Caki2 (cell line): ENCODE measurements at regions not wholly inside any gene's neighbourhood (a gene's known extent, or its start where the extent isn't known, plus 50 kb on each side); places are given as distances from the start of the nearest gene placed in this dataset.
"Not testable (repeated sequence)": the region's sequence is repeated elsewhere in the genome, so short reads cannot be mapped to it uniquely, and the experiment has no call there.

Source experiments
- DNase-seq: peaks from one replicate; pipeline ENCODE4 v3.0.0-alpha.2; 2015; ENCODE audit warnings: low read depth
- in situ Hi-C: cut with HindIII; loops from 2 replicates; pipeline ENCODE4 v1.10.0; 2016; ENCODE audit warnings: low sequenced_read_pairs, low pct_unique_long_range_greater_than_20kb, mixed read lengths

DNA sequence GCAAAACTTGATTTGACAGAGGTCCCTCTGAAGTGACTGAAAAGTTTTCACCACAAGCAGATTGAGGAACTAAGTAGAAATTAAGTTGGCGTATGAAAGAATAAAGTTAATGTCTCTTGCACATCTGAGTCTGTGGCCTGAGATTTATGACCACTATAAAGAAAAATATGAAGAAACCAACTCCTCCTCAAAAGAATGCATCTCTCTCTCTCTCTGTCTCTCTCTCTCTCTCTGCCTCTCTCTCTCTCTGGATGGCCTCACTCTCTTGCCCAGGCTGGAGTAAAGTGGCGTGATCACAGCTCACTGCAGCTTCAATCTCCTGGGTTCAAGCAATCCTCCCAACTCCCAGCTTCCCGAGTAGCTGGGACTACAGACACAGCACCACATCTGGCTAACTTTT, 55.2 kb downstream of the RPL22L1 start:
- in situ Hi-C loops: loop anchor here (5.0 to 25.0 kb wide), 2 partner anchors 388 to 503 kb away; no protein-coding TSS in a partner anchor
- DNase-seq: no peak

- DNase-seq: no peak
- in situ Hi-C loops: loop anchor here (5.0 to 25.0 kb wide), 2 partner anchors 386 to 501 kb away; no protein-coding TSS in a partner anchor
These were observed 56.7 kb downstream of the RPL22L1 start for GRCh38 chr3:170813266-170813665.

DNA sequence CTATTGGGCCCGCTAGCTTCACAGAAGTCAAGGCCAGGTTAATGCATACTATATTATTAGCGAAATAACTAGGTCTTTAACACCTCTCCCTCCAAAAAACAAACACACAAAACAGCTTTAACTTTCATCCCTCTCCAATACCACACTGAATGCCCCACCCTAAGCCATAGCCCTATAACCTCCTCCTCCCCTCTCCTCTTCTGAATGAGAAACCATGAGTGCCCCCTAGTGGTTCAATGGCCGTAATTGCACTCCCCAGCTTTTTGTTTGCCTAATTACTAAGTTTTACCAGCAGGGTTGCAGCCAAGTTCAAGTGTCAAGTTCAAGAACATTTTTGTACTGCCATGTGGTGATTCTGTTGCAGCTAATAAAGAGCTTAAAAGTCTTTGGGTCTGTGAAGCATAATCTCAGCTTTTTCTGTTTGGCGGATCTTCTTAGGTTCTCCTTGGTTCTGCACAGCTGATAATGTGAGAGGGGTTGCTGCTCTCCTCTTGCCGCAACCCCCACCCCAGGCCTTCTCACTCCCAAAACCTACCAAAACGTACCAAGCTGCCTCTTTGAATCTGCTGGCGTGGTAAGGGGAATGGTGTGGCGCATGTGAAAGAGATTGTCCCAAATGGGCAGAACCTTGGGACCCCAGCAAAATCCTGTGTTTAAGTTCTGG, 57.9 kb downstream of the RPL22L1 start:
- in situ Hi-C loops: loop anchor here (5.0 to 25.0 kb wide), 2 partner anchors 385 to 500 kb away; no protein-coding TSS in a partner anchor
- peak; percentile 92 for DNase-seq

DNA sequence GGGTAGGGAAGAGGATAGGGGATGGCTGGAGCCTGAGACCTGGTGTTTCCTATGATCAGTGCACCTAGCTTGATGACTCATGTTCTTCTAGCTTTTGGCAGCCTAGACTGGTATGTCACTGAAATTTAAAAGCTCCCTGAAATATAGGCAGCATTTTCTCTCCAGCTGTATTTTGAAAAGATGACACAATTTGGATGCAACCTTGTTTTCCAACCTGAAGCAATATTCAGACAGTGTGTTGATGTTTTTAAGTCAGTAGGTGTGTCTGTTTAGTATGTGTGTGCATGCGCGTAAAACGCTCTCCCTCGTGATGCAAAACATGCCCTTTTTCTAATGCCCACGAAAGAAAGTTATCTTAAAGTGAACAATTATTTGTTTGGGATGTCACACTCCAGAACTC, 58.5 kb downstream of the RPL22L1 start:
- no peak for DNase-seq

GRCh38 chr3:170809975-170810357, 60.0 kb downstream of the RPL22L1 start:
- no peak for DNase-seq
- in situ Hi-C loops: loop anchor here (5.0 to 25.0 kb wide), 2 partner anchors 383 to 498 kb away; no protein-coding TSS in a partner anchor

More for the DNA sequence above, 58.5 kb downstream of the RPL22L1 start:
- in situ Hi-C loops: loop anchor here (5.0 to 25.0 kb wide), 2 partner anchors 384 to 499 kb away; no protein-coding TSS in a partner anchor

DNA sequence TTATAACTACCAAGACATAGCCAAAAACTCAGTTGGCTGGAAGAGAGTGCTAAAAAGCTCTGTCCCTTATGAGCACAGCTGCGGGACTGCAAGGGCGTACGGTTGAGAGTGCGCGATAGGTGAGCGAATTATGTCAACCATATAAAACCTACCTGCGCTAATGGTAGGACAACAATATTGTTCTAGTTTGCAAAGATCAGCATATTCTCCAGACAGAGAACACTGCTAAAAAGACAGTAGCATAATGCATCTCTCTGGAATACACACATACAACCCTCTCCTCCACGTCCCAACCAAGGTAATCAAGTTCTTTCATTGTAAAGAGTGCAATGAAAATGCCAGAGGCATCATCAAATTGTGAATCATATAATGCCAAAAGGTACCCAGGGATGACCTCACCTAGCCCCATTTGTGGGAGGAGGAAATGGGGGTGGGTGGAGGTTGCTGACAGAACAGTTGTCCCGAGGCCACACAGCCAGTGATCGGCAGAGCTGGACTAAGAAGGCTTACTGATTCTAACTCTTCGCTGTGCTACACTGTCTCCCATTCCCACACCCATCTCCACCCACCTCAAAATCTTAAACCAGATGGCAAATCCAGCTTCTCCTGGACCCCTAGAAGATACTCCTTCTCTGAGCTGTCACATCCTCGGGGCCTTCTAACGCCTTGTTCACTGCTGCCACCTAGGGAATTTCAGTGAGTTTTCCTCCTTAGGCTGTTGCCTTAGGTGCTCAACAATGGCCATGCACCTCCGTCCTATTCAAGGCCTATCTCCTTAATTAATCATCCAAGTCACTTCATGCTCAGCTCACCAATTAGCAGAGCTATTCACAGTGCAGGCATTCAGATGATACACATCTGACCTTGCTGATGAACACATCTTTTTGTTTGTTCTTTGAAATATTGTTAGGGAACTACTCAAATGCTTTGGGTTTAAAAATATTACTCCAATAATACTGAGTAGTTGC, 60.7 kb downstream of the RPL22L1 start:
- peak; percentile 77 for DNase-seq
- in situ Hi-C loops: loop anchor here (25.0 kb wide), 1 partner anchor 497 kb away; no protein-coding TSS in a partner anchor

GRCh38 chr3:170808041-170808440, 62.0 kb downstream of the RPL22L1 start:
- in situ Hi-C loops: loop anchor here (25.0 kb wide), 1 partner anchor 496 kb away; no protein-coding TSS in a partner anchor
- DNase-seq: no peak

- DNase-seq: no peak
- in situ Hi-C loops: loop anchor here (25.0 kb wide), 1 partner anchor 494 kb away; no protein-coding TSS in a partner anchor
These were observed 63.3 kb downstream of the RPL22L1 start for GRCh38 chr3:170806676-170807075.

DNA sequence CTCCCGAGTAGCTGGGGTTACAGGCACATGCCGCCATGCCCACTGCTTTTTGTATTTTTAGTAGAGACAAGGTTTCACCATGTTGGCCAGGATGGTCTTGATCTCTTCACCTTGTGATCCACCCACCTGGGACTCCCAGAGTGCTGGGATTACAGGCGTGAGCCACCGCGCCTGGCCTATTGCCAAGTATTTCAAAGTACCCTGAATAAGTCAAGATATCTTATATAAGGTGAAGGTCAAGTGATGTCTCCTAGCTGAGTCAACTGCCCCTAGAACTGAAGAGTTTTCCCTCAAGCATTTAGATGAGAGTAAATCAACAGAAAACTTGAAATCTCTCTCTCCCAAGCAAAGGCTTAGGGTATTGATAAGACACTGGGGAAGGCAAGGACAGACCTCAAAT, 63.9 kb downstream of the RPL22L1 start:
- in situ Hi-C loops: loop anchor here (25.0 kb wide), 1 partner anchor 494 kb away; no protein-coding TSS in a partner anchor
- DNase-seq: no peak

- DNase-seq: not testable (repeated sequence)
- in situ Hi-C loops: loop anchor here (25.0 kb wide), 1 partner anchor 493 kb away; no protein-coding TSS in a partner anchor
These were observed 64.7 kb downstream of the RPL22L1 start for GRCh38 chr3:170805296-170805695.

DNA sequence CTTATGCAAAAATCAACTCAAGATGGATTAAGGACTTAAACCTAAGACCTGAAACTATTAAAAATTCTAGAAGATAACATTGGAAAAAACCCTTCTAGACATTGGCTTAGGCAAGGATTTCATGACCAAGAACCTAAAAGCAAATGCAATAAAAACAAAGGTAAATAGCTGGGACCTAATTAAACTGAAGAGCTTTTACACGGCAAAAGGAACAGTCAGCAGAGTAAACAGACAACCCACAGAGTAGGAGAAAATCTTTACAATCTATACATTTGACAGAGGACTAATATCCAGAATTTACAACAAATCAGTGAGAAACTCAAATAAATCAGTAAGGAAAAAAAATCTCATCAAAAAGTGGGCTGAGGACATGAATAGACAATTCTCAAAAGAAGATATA, 65.4 kb downstream of the RPL22L1 start:
- not testable (repeated sequence) for DNase-seq
- in situ Hi-C loops: loop anchor here (25.0 kb wide), 1 partner anchor 492 kb away; no protein-coding TSS in a partner anchor

DNA sequence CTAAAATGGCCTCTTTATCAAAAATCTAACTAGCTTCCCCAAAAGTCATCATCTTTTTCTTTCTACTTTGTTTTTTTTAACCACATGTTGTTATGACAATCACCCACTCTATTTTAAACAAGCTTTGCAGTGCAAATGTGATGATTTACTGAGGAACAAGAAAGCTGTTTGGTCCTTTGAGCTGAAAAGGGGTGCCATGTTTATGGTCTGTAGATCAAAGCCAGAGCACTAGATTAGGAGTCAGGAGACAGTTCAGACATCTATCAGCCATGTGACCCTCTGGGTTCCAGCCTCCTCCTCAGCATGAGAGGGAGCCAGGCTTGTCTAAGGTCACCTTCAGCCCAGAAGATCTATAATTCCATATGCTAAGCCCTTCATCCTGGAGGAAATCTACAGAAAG, 65.9 kb downstream of the RPL22L1 start:
- DNase-seq: no peak
- in situ Hi-C loops: loop anchor here (25.0 kb wide), 1 partner anchor 492 kb away; no protein-coding TSS in a partner anchor

DNA sequence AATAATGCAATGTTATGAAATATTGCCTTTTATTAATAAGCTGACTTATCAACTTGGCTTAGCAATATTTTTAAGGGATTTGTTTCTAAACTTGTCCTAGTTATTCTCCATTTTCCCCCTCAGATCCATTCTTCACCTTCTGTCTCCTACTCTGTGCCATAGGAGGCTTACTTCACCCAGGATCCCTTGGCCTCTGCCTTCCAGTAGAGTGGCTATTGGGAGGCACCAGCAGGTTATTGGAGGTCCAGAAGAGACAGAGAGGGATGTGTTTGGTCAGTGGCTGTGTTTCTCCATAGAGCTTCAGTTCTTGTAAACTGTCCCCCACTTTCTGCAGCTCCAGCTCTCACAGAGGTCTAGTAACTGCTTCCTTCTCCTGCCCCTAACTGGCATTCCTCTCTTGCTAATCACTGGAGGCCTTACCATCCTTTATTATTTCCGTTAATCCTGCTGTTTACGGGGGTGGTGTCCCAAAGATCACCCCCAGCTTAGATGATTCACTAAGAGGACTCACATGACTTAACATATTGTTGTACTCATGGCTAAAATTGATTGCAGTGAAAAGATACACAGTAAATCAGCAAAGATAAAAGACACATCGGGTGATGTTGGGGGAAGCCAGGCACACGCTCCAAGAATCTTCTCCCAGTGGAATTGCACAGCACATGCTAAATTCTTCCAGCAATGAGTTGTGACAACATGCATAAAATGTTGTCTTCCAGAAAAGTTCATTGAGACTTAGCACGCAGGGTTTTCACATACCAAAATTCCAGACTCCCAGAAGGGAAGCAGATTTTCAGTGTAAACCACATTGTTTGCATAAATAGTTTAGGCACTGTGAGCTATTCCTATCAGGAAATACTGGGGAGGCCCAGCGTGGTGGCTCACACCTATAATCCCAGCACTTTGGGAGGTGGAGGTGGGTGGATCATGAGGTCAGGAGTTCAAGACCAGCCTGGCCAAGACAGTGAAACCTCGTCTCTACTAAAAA, 67.5 kb downstream of the RPL22L1 start:
- in situ Hi-C loops: loop anchor here (25.0 kb wide), 1 partner anchor 490 kb away; no protein-coding TSS in a partner anchor
- peak; percentile 86 for DNase-seq

DNA sequence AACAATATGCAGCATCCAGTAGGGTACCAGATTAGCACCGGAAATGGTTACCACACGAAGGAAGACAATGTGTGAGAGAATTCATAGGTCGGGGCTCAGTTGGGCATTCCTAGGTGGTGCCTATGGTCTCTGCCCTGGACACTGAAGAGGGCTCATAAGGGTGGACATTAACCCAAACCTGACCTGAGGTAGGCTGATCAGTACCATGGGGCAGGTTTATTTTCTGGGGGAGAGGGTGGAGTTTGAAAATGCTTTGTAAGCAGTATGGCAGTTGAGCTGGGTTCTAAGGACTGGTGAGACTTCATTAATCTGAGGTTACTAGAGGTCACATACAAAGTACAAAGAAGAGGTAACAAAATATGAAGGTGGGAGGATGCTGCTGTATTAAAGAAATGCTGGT, 68.4 kb downstream of the RPL22L1 start:
- no peak for DNase-seq
- in situ Hi-C loops: loop anchor here (25.0 kb wide), 1 partner anchor 489 kb away; no protein-coding TSS in a partner anchor

DNA sequence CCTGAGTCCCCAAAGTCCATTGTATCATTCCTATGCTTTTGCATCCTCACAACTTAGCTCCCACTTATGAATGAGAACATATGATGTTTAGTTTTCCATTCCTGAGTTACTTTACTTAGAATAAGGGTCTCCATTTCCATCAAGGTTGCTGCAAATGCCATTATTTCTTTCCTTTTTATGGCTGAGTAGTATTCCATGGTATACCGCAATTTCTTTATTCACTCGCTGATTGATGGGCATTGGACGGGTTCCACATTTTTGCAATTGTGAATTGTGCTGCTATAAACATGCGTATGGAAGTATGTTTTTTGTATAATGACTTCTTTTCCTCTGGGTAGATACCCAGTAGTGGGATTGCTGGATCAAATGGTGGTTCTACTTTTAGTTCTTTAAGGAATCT, 69.7 kb downstream of the RPL22L1 start:
- DNase-seq: not testable (repeated sequence)
- in situ Hi-C loops: loop anchor here (25.0 kb wide), 1 partner anchor 488 kb away; no protein-coding TSS in a partner anchor

DNA sequence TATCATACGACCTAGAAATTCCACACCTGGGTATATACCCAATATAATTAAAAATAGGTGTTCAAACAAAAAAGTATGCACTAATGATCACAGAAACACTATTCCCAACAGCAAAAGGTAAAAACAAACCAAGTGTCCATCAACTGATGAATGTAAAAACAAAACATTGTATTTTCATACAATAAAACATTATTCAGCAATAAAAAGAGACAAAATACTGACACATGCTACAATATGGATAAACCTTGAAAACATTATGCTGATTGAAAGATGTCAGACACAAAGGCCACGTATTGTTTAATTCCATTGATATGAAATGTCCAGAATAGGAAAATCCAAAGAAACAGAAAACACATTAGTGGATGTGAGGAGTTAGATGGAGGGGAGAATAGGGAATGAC, 71.0 kb downstream of the RPL22L1 start:
- in situ Hi-C loops: no loop called here
- no peak for DNase-seq

DNA sequence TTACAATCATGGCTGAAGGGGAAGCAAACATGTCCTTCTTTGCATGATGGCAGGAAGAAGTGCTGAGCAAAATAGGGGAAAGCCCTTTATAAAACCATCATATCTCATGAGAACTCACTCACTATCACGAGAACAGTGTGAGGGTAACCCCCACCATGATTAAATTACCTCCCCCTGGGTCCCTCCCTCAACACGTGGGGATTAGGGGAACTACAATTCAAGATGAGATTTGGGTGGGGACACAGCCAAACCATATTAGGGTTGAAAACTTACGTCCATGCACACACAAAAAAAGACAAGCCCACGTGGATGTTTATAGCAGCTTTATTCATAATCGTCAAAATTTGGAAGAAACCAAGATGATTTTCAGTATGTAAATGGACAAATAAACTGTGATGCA, 72.3 kb downstream of the RPL22L1 start:
- DNase-seq: no peak
- in situ Hi-C loops: no loop called here
